ENCODE measurements at regions not wholly inside any gene's neighbourhood (a gene's known extent, or its start where the extent isn't known, plus 50 kb on each side); places are given as distances from the start of the nearest gene placed in this dataset.

- no peak for ATAC-seq
- Mint-ChIP-seq H3K27me3 (ENCODE audit: low read depth) (peaks cover 3% of the 10 kb centered on the region), H3K27ac (no peak overlapping the region), H3K4me3 (no peak overlapping the region), H3K9me3 (ENCODE audit: insufficient read depth) (no peaks in the 10 kb centered on the region), H3K4me1 (ENCODE audit: low read depth) (no peaks in the 10 kb centered on the region), H3K36me3 (ENCODE audit: low read depth) (no peaks in the 10 kb centered on the region)
- CTCF ChIA-PET: no interaction called here
- POLR2A ChIA-PET: no interaction called here
- DNase-seq: no peak
Measured at GRCh38 chr10:129114588-129114987, 352.5 kb upstream of the MGMT start.

GRCh38 chr10:129116371-129116770, 350.7 kb upstream of the MGMT start:
- Mint-ChIP-seq H3K4me3 (no peak overlapping the region), H3K27ac (no peak overlapping the region), H3K27me3 (ENCODE audit: low read depth) (peaks cover 6% of the 10 kb centered on the region), H3K36me3 (ENCODE audit: low read depth) (no peaks in the 10 kb centered on the region), H3K4me1 (ENCODE audit: low read depth) (peaks cover 3% of the 10 kb centered on the region), H3K9me3 (ENCODE audit: insufficient read depth) (no peaks in the 10 kb centered on the region)
- DNase-seq (no peak), ATAC-seq (no peak)
- ChIA-PET CTCF (no interaction called here), POLR2A (no interaction called here)

DNA sequence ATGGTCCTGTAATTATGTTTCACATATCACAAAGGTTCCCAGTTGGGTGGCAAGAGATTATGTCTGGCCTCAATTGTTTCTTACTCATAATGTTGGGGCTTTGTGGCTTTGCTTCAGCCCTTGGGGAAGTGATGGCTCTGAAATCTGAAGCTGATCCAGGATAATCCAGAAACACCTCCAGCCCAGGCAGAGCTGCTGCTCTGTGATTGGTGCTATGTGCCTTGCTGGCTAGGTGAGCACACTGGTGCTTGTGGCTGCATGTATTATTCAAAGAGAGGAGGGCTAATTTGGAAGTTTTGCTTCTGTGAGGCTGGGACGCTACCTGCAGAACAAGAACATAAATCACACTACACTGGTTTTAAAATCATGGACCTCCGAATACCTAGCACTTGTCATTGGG, 346.6 kb upstream of the MGMT start:
- POLR2A ChIA-PET: no interaction called here
- ATAC-seq (no peak), DNase-seq (no peak)
- CTCF ChIA-PET: no interaction called here
- Mint-ChIP-seq H3K27me3 (ENCODE audit: low read depth) (peaks cover 8% of the 10 kb centered on the region), H3K36me3 (ENCODE audit: low read depth) (no peaks in the 10 kb centered on the region), H3K4me1 (ENCODE audit: low read depth) (peaks cover 7% of the 10 kb centered on the region), H3K9me3 (ENCODE audit: insufficient read depth) (no peaks in the 10 kb centered on the region), H3K4me3 (no peak overlapping the region), H3K27ac (no peak overlapping the region)

GRCh38 chr10:129122846-129123245, 344.2 kb upstream of the MGMT start:
- ChIA-PET CTCF (no interaction called here), POLR2A (no interaction called here)
- Mint-ChIP-seq H3K27ac (no peak overlapping the region), H3K4me3 (no peak overlapping the region), H3K27me3 (ENCODE audit: low read depth) (peaks cover 6% of the 10 kb centered on the region), H3K4me1 (ENCODE audit: low read depth) (peaks cover 7% of the 10 kb centered on the region), H3K36me3 (ENCODE audit: low read depth) (no peaks in the 10 kb centered on the region), H3K9me3 (ENCODE audit: insufficient read depth) (no peaks in the 10 kb centered on the region)
- no peak for DNase-seq
- ATAC-seq: no peak

GRCh38 chr10:129123428-129123827, 343.6 kb upstream of the MGMT start:
- DNase-seq (no peak), ATAC-seq (no peak)
- H3K4me3 Mint-ChIP-seq: no peak overlapping the region
- no peaks in the 10 kb centered on the region for H3K36me3 Mint-ChIP-seq (ENCODE audit: low read depth)
- ChIA-PET CTCF (no interaction called here), POLR2A (no interaction called here)
- peaks cover 7% of the 10 kb centered on the region for H3K4me1 Mint-ChIP-seq (ENCODE audit: low read depth)
- no peak overlapping the region for H3K27ac Mint-ChIP-seq
- H3K9me3 Mint-ChIP-seq (ENCODE audit: insufficient read depth): no peaks in the 10 kb centered on the region
- H3K27me3 Mint-ChIP-seq (ENCODE audit: low read depth): peaks cover 6% of the 10 kb centered on the region

GRCh38 chr10:129126982-129127381, 340.1 kb upstream of the MGMT start:
- ATAC-seq: no peak
- Mint-ChIP-seq H3K36me3 (ENCODE audit: low read depth) (no peaks in the 10 kb centered on the region), H3K4me1 (ENCODE audit: low read depth) (no peaks in the 10 kb centered on the region), H3K27ac (no peak overlapping the region), H3K9me3 (ENCODE audit: insufficient read depth) (no peaks in the 10 kb centered on the region), H3K4me3 (no peak overlapping the region), H3K27me3 (ENCODE audit: low read depth) (peaks cover 5% of the 10 kb centered on the region)
- CTCF ChIA-PET: no interaction called here
- DNase-seq: no peak
- POLR2A ChIA-PET: no interaction called here

DNA sequence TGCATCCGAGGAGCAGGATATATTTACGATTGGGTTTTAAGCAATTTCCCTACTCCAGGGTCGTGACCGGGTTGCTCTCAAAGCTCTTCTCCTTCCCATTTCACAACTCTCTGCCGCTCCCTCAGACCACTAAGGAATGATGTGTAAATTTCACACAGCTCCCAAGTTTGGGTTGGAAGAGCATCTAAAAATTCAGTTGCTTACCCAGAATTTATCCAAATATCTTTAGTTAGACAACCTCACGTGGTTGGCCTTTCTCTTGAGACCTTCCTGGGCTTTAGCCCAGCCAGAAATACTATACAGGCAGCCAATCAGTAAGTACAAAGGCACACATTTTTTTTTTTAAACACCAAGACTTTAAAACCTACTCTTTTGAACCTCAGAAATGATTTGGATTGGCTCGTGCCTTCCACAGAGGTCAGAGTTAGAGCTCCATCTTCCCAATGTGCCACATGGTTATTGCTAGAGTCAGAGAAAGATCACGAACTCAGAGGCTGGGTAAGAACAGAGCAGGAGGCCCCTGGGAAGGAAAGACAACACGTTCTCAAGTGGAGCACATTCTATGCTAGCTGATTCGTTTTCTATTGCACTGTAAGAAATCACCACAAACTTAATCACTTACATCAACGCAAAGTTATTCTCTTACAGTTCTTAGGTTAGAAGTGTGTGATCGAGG, 335.4 kb upstream of the MGMT start:
- DNase-seq (no peak), ATAC-seq (no peak)
- no peaks in the 10 kb centered on the region for H3K36me3 Mint-ChIP-seq (ENCODE audit: low read depth)
- H3K4me3 Mint-ChIP-seq: no peak overlapping the region
- H3K27me3 Mint-ChIP-seq (ENCODE audit: low read depth): peaks cover 3% of the 10 kb centered on the region
- H3K27ac Mint-ChIP-seq: no peak overlapping the region
- no peaks in the 10 kb centered on the region for H3K4me1 Mint-ChIP-seq (ENCODE audit: low read depth)
- H3K9me3 Mint-ChIP-seq (ENCODE audit: insufficient read depth): no peaks in the 10 kb centered on the region
- POLR2A ChIA-PET: no interaction called here
- CTCF ChIA-PET: no interaction called here

DNA sequence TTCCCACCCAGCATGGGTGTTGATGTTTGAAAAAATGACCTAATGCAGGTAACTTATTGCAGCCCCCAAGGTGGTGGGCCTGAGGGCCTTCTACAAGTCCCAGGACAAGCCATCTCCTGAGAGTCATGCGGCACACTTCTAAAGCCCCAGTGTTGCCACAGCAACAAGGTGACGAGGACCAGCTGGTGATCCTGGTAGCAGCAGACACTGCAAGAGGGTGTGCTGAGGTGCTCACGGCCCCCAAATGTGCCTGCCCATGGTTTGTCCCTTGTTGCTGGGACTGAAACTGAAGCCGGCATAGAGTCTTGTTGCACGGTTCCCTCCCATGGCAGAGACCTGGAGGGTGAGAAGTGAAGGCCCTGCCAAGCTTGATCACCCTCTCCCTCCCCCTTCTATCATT, 333.2 kb upstream of the MGMT start:
- ChIA-PET CTCF (no interaction called here), POLR2A (interaction anchor here (0.6 kb wide), 1 partner anchor 24 kb away, joined by 4 read pairs; no protein-coding TSS in a partner anchor)
- no peak overlapping the region for H3K4me3 Mint-ChIP-seq
- H3K27me3 Mint-ChIP-seq (ENCODE audit: low read depth): peaks cover 8% of the 10 kb centered on the region
- no peak overlapping the region for H3K27ac Mint-ChIP-seq
- no peaks in the 10 kb centered on the region for H3K4me1 Mint-ChIP-seq (ENCODE audit: low read depth)
- H3K36me3 Mint-ChIP-seq (ENCODE audit: low read depth): no peaks in the 10 kb centered on the region
- no peak for DNase-seq
- H3K9me3 Mint-ChIP-seq (ENCODE audit: insufficient read depth): no peaks in the 10 kb centered on the region
- ATAC-seq: no peak

DNA sequence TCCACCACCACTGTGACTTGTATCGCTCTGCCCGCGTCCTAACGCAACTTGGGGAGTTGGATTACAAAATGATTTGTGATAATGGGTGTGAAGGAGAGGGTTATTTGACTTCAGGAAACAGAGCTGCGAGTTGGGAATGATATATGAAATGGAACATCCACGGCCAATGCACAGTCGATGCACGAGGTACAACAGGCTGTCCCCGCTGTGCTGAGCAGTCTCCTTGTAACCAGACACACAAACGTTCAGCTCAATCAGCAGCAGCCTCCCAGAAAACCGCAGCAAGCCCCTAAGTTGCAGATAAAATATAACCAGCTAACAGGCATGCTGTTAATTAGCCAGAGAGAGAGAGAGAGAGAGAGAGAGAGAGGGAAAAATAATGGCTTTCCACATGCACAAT, 332.7 kb upstream of the MGMT start:
- Mint-ChIP-seq H3K27me3 (ENCODE audit: low read depth) (peaks cover 11% of the 10 kb centered on the region), H3K4me3 (no peak overlapping the region), H3K27ac (no peak overlapping the region), H3K9me3 (ENCODE audit: insufficient read depth) (no peaks in the 10 kb centered on the region), H3K36me3 (ENCODE audit: low read depth) (no peaks in the 10 kb centered on the region), H3K4me1 (ENCODE audit: low read depth) (no peaks in the 10 kb centered on the region)
- DNase-seq: no peak
- CTCF ChIA-PET: no interaction called here
- ATAC-seq: no peak
- POLR2A ChIA-PET: interaction anchor here (0.6 kb wide), 1 partner anchor 23 kb away, joined by 4 read pairs; no protein-coding TSS in a partner anchor

DNA sequence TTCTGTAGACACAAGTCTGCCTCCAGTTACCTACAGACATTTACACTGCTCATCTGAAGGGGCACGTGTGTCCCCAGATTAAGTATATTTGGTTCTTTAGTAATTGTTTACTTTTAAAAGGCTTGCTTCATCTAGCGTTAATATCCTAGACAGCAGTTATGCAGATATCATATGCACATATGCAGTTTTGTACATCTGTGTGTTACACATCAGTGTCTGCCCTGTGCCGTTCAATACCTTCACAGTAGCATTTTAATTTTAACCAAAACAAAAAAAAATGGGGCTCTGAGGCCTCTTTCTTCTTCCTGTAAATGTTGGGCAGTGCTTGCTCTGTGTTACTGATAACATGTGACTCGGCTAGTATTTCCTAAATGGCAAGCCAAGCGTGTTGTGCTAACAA, 331.4 kb upstream of the MGMT start:
- H3K9me3 Mint-ChIP-seq (ENCODE audit: insufficient read depth): no peaks in the 10 kb centered on the region
- H3K36me3 Mint-ChIP-seq (ENCODE audit: low read depth): no peaks in the 10 kb centered on the region
- CTCF ChIA-PET: no interaction called here

GRCh38 chr10:129136074-129136473, 331.0 kb upstream of the MGMT start:
- ATAC-seq (no peak), DNase-seq (no peak)
- CTCF ChIA-PET: no interaction called here
- Mint-ChIP-seq H3K36me3 (ENCODE audit: low read depth) (no peaks in the 10 kb centered on the region), H3K4me3 (no peak overlapping the region), H3K9me3 (ENCODE audit: insufficient read depth) (no peaks in the 10 kb centered on the region), H3K27me3 (ENCODE audit: low read depth) (peaks cover 14% of the 10 kb centered on the region), H3K27ac (no peak overlapping the region), H3K4me1 (ENCODE audit: low read depth) (peaks cover 5% of the 10 kb centered on the region)
- POLR2A ChIA-PET: no interaction called here

More for the DNA sequence above, 331.4 kb upstream of the MGMT start:
- H3K27ac Mint-ChIP-seq: no peak overlapping the region
- H3K4me1 Mint-ChIP-seq (ENCODE audit: low read depth): peaks cover 2% of the 10 kb centered on the region
- POLR2A ChIA-PET: no interaction called here
- ATAC-seq (no peak), DNase-seq (no peak)
- no peak overlapping the region for H3K4me3 Mint-ChIP-seq
- peaks cover 12% of the 10 kb centered on the region for H3K27me3 Mint-ChIP-seq (ENCODE audit: low read depth)

DNA sequence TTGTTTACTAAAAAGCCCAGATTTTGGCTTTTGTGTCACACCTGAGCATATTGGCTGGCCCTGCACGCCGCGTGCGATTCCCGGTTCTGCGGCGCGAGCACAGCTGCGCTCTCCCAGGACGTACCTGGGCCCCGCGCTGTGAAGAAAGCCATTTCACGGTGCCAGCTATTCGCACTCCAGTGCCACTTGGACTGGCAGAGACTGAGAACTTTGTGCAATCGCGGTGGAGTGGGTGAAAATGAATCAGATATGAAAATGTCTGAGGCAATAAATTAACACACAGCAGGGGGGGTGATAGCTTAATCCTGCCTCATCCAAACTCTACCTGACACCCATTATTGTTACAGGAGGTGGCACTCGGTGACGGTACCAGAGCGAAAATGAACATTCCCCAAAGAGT, 330.1 kb upstream of the MGMT start:
- Mint-ChIP-seq H3K4me3 (no peak overlapping the region), H3K4me1 (ENCODE audit: low read depth) (peaks cover 8% of the 10 kb centered on the region), H3K27me3 (ENCODE audit: low read depth) (peaks cover 14% of the 10 kb centered on the region), H3K9me3 (ENCODE audit: insufficient read depth) (no peaks in the 10 kb centered on the region), H3K27ac (no peak overlapping the region), H3K36me3 (ENCODE audit: low read depth) (no peaks in the 10 kb centered on the region)
- POLR2A ChIA-PET: interaction anchor here (1.0 kb wide), 1 partner anchor 62 kb away, joined by 3 read pairs; no protein-coding TSS in a partner anchor
- DNase-seq (no peak), ATAC-seq (no peak)
- CTCF ChIA-PET: no interaction called here
